ENCODE measurements at regions not wholly inside any gene's neighbourhood (a gene's known extent, or its start where the extent isn't known, plus 50 kb on each side); places are given as distances from the start of the nearest gene placed in this dataset.

GRCh38 chr9:79034583-79034982, 537.2 kb upstream of the TLE4 start:
- TF ChIP-seq EZH2 (IDR thresholded peaks at IDR 0.05) (no peak), EZH2phosphoT487 (IDR thresholded peaks at IDR 0.05) (no peak), CTCF (IDR thresholded peaks at IDR 0.05) (no peak)
- no peak for DNase-seq (ENCODE audit: low spot score)

GRCh38 chr9:79037338-79037737, 534.4 kb upstream of the TLE4 start:
- Histone ChIP-seq H2AFZ (replicated peaks) (no peak overlapping the region), H3K9ac (no peak overlapping the region), H3K9me3 (ENCODE audit: low read depth) (no peaks in the 10 kb centered on the region), H3K79me2 (ENCODE audit: low read depth) (no peaks in the 10 kb centered on the region), H3K27ac (no peak overlapping the region), H3F3A (ENCODE audit: low read depth) (no peaks in the 10 kb centered on the region), H3K4me3 (no peak overlapping the region), H3K4me1 (no peaks in the 10 kb centered on the region), H3K36me3 (no peaks in the 10 kb centered on the region), H3K4me2 (no peak overlapping the region), H3K27me3 (no peaks in the 10 kb centered on the region), H4K20me1 (ENCODE audit: low read depth) (no peaks in the 10 kb centered on the region)
- no peak overlapping the region for H3K4me3 Mint-ChIP-seq
- DNase-seq (ENCODE audit: low spot score), result no peak
- H3K9me3 Mint-ChIP-seq, result peaks cover 12% of the 10 kb centered on the region
- H3K27me3 Mint-ChIP-seq (ENCODE audit: insufficient read depth, low read depth), result peaks cover 5% of the 10 kb centered on the region
- TF ChIP-seq EZH2 (IDR thresholded peaks at IDR 0.05) (no peak), CTCF (IDR thresholded peaks at IDR 0.05) (no peak), EZH2phosphoT487 (IDR thresholded peaks at IDR 0.05) (no peak)
- H3K4me1 Mint-ChIP-seq, result no peaks in the 10 kb centered on the region
- no peaks in the 10 kb centered on the region for H3K36me3 Mint-ChIP-seq
- no peak overlapping the region for H3K27ac Mint-ChIP-seq

More at GRCh38 chr9:79034583-79034982, 537.2 kb upstream of the TLE4 start:
- no peaks in the 10 kb centered on the region for H3K27me3 ChIP-seq
- no peaks in the 10 kb centered on the region for H3F3A ChIP-seq (ENCODE audit: low read depth)
- H3K27me3 Mint-ChIP-seq (ENCODE audit: insufficient read depth, low read depth), result peaks cover 4% of the 10 kb centered on the region
- no peak overlapping the region for H3K4me2 ChIP-seq
- no peak overlapping the region for H3K4me3 Mint-ChIP-seq
- H3K4me1 ChIP-seq, result no peaks in the 10 kb centered on the region
- no peaks in the 10 kb centered on the region for H4K20me1 ChIP-seq (ENCODE audit: low read depth)
- no peaks in the 10 kb centered on the region for H3K79me2 ChIP-seq (ENCODE audit: low read depth)
- H3K9me3 Mint-ChIP-seq, result peaks cover 12% of the 10 kb centered on the region
- no peaks in the 10 kb centered on the region for H3K9me3 ChIP-seq (ENCODE audit: low read depth)
- H3K4me1 Mint-ChIP-seq, result no peaks in the 10 kb centered on the region
- no peak overlapping the region for H2AFZ ChIP-seq (replicated peaks)
- no peak overlapping the region for H3K4me3 ChIP-seq
- no peak overlapping the region for H3K27ac ChIP-seq
- H3K9ac ChIP-seq, result no peak overlapping the region
- H3K27ac Mint-ChIP-seq, result no peak overlapping the region
- H3K36me3 ChIP-seq, result no peaks in the 10 kb centered on the region
- H3K36me3 Mint-ChIP-seq, result no peaks in the 10 kb centered on the region

- no peak for DNase-seq (ENCODE audit: low spot score)
- no peak overlapping the region for H3K4me3 Mint-ChIP-seq
- Histone ChIP-seq H3K9me3 (ENCODE audit: low read depth) (no peaks in the 10 kb centered on the region), H3K79me2 (ENCODE audit: low read depth) (no peaks in the 10 kb centered on the region), H3K4me2 (no peak overlapping the region), H3K4me3 (no peak overlapping the region), H3K9ac (no peak overlapping the region), H3K27me3 (no peaks in the 10 kb centered on the region), H3K4me1 (peaks cover 5% of the 10 kb centered on the region), H3K36me3 (no peaks in the 10 kb centered on the region), H3F3A (ENCODE audit: low read depth) (no peaks in the 10 kb centered on the region), H3K27ac (no peak overlapping the region), H4K20me1 (ENCODE audit: low read depth) (no peaks in the 10 kb centered on the region), H2AFZ (replicated peaks) (no peak overlapping the region)
- H3K36me3 Mint-ChIP-seq, result no peaks in the 10 kb centered on the region
- no peak overlapping the region for H3K27ac Mint-ChIP-seq
- H3K27me3 Mint-ChIP-seq (ENCODE audit: insufficient read depth, low read depth), result peaks cover 14% of the 10 kb centered on the region
- peaks cover 14% of the 10 kb centered on the region for H3K4me1 Mint-ChIP-seq
- no peak for TF ChIP-seq CTCF (IDR thresholded peaks at IDR 0.05)
- no peak for TF ChIP-seq EZH2 (IDR thresholded peaks at IDR 0.05)
- TF ChIP-seq EZH2phosphoT487 (IDR thresholded peaks at IDR 0.05), result no peak
- peaks cover 2% of the 10 kb centered on the region for H3K9me3 Mint-ChIP-seq
These were observed 531.1 kb upstream of the TLE4 start for GRCh38 chr9:79040671-79041070.
